ENCODE measurements at regions not wholly inside any gene's neighbourhood (a gene's known extent, or its start where the extent isn't known, plus 50 kb on each side); places are given as distances from the start of the nearest gene placed in this dataset.
A peak's percentile ranks its signal among the peaks of the same experiment; 100 is the strongest.

DNA sequence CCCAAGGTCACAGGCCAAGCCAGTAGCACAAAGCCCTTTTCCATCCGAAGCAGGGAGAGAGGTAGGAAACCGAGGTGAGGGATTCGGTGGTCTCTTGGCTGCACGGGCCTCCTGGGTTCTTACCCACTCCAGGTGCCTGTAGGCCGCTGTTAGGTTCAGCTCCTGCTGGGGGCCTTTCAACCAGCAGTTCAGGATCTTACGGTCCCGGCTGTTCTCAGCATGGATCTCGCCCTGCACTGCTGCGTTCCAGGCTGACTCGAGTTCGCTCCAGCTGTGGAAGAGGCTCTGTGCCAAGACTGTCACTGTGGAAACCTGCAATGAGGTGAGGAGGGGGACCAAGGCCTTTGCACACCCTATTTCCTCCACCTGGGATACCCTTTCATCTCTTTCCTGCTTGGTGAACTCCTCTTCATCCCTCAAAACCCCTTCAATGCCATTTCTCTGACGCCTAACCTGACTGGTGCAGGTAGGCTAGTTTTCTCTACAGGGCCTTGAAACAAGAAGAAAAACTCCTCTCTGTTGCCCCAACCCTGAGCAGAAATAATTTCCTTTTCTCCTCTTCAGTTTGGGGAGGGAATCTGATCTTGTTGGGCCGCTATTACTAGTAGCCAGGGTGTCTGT, 103.6 kb downstream of the RMI2 start:
- no peak for ATAC-seq (ENCODE audit: low FRiP score in 2 of 2)

DNA sequence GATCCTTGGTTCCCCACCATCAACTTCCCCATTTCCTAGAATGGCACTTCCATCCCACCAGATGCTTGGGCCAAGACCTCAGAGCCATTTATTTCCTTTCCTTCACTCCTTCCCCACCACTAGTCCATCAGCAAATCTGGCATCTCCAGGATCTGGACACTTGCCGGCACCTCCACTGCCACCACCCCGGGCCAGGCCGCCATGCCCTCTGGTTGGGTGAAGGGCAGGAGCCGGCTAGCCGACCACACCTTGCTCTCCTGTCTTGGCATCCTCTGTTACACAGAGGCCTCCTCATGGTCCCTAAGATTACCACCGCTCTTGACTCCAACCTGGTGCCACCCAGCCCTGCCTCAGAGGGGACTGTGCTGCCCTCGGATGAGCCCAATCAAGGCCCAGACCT, 104.5 kb downstream of the RMI2 start:
- no peak for ATAC-seq (ENCODE audit: low FRiP score in 2 of 2)
- Histone ChIP-seq H3K4me1 (no peaks in the 10 kb centered on the region), H3K27ac (no peak overlapping the region), H3K36me3 (no peaks in the 10 kb centered on the region), H3K4me3 (no peak overlapping the region), H3K9me3 (no peaks in the 10 kb centered on the region), H3K27me3 (no peaks in the 10 kb centered on the region)
- 91 to 100% methylated on average over 7 of the region's 7 CpGs for WGBS, 2 donors
- no peak for TF ChIP-seq POLR2AphosphoS5 (IDR thresholded peaks at IDR 0.05)
- no peak for TF ChIP-seq POLR2A (IDR thresholded peaks at IDR 0.05)
- TF ChIP-seq EP300 (IDR thresholded peaks at IDR 0.05) = no peak
- TF ChIP-seq, protein P1, sequence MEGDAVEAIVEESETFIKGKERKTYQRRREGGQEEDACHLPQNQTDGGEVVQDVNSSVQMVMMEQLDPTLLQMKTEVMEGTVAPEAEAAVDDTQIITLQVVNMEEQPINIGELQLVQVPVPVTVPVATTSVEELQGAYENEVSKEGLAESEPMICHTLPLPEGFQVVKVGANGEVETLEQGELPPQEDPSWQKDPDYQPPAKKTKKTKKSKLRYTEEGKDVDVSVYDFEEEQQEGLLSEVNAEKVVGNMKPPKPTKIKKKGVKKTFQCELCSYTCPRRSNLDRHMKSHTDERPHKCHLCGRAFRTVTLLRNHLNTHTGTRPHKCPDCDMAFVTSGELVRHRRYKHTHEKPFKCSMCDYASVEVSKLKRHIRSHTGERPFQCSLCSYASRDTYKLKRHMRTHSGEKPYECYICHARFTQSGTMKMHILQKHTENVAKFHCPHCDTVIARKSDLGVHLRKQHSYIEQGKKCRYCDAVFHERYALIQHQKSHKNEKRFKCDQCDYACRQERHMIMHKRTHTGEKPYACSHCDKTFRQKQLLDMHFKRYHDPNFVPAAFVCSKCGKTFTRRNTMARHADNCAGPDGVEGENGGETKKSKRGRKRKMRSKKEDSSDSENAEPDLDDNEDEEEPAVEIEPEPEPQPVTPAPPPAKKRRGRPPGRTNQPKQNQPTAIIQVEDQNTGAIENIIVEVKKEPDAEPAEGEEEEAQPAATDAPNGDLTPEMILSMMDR (IDR thresholded peaks at IDR 0.05) = no peak
- DNase-seq = peak in 1 of 2 donors; percentile 45

More for the DNA sequence above, 103.6 kb downstream of the RMI2 start:
- no peaks in the 10 kb centered on the region for H3K4me1 ChIP-seq
- TF ChIP-seq EP300 (IDR thresholded peaks at IDR 0.05) (no peak), POLR2A (IDR thresholded peaks at IDR 0.05) (no peak), POLR2AphosphoS5 (IDR thresholded peaks at IDR 0.05) (no peak)
- TF ChIP-seq, protein P1 (IDR thresholded peaks at IDR 0.05) = no peak
- WGBS, 2 donors = 80 to 88% methylated on average over 10 to 13 of the region's 13 CpGs
- no peak for DNase-seq
- no peaks in the 10 kb centered on the region for H3K9me3 ChIP-seq
- no peak overlapping the region for H3K27ac ChIP-seq
- no peaks in the 10 kb centered on the region for H3K36me3 ChIP-seq
- no peaks in the 10 kb centered on the region for H3K27me3 ChIP-seq
- H3K4me3 ChIP-seq = no peak overlapping the region

DNA sequence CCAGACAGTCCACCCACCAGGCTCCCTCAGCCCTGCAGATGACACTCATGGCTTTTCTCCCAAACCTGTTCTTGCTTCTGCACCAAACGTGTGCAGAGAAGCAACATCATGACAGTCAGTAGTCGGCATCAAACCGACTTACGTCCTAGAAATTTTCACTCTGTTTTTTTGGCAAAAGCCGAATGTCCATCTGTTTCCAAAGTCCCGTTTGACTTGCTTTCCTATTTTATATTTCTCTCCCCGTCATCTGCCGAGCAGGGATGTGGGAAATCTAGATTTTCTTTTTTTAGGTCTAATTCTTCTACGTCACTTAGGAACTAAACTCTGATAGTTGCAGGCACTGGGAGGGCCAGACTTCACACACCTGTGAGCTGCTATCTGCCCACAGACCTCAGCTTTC, 104.9 kb downstream of the RMI2 start:
- ATAC-seq (ENCODE audit: low FRiP score in 2 of 2) = no peak
- no peaks in the 10 kb centered on the region for H3K36me3 ChIP-seq
- H3K27me3 ChIP-seq = no peaks in the 10 kb centered on the region
- DNase-seq = no peak
- no peak overlapping the region for H3K27ac ChIP-seq
- H3K9me3 ChIP-seq = no peaks in the 10 kb centered on the region
- H3K4me3 ChIP-seq = no peak overlapping the region
- TF ChIP-seq, protein P1 (IDR thresholded peaks at IDR 0.05) = no peak
- TF ChIP-seq POLR2A (IDR thresholded peaks at IDR 0.05) (no peak), POLR2AphosphoS5 (IDR thresholded peaks at IDR 0.05) (no peak), EP300 (IDR thresholded peaks at IDR 0.05) (no peak)
- WGBS, 2 donors = 94 to 95% methylated on average over 9 of the region's 9 CpGs
- H3K4me1 ChIP-seq = no peaks in the 10 kb centered on the region

DNA sequence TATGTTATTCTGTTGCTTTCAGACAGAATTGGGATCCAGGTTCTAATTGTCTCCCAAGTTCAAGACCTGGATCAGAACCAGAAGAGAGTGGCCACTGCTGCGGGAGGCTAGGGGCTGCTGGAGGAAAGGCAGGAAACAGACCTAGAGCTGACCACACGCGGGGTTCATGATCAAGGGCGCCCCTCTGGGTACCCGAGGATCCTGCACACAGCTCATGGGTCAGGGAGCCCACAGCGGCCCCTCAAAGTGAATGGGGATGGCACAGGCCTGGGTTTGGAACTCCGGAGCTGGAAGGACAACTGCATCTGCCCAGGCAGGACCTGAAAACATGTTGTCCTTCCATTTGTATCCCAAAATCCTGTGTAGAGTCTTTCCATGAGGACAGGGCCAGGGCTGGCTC, 107.0 kb downstream of the RMI2 start:
- TF ChIP-seq POLR2A (IDR thresholded peaks at IDR 0.05) (no peak), POLR2AphosphoS5 (IDR thresholded peaks at IDR 0.05) (no peak), EP300 (IDR thresholded peaks at IDR 0.05) (no peak)
- TF ChIP-seq, protein P1 (IDR thresholded peaks at IDR 0.05) = no peak
- no peak for ATAC-seq (ENCODE audit: low FRiP score in 2 of 2)
- H3K9me3 ChIP-seq = no peaks in the 10 kb centered on the region
- H3K4me3 ChIP-seq = no peak overlapping the region
- no peaks in the 10 kb centered on the region for H3K27me3 ChIP-seq
- H3K27ac ChIP-seq = no peak overlapping the region
- H3K36me3 ChIP-seq = no peaks in the 10 kb centered on the region
- DNase-seq = no peak
- no peaks in the 10 kb centered on the region for H3K4me1 ChIP-seq
- 78 to 93% methylated on average over 5 to 7 of the region's 7 CpGs for WGBS, 2 donors

DNA sequence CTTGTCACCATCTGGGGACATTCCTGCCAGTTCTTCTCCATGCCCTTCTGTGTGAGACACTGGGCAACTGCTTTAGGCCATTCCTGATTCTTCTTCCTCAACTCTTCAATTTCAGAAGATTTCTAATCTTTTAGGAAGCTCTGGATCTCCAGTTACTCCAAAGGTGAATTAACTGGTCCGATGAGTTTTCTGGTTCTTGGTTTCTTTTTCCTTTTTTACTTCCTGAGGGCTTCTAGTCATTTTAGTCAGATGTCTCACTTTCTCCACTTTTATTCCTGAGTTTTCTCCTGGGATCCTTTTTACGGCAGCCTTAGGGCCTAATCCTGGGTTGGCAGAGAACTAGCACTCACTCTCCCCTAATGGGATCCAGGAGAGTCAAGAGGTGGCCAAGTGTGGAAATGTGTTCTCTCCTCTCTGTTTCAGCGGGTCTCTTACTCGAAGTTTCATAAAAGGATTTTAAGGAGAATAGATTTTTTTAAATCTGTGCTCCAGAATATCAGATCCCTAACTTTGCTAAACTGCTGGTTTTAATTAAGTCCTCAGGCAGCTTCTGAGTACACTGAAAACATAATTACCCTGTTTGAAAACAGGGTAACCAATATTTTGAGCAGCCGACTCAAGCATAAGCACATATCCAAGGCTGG, 107.6 kb downstream of the RMI2 start:
- TF ChIP-seq EP300 (IDR thresholded peaks at IDR 0.05) (no peak), POLR2AphosphoS5 (IDR thresholded peaks at IDR 0.05) (no peak)
- 62 to 65% methylated on average over 5 of the region's 5 CpGs for WGBS, 2 donors
- H3K27ac ChIP-seq = no peak overlapping the region
- H3K9me3 ChIP-seq = no peaks in the 10 kb centered on the region
- DNase-seq = no peak
- no peaks in the 10 kb centered on the region for H3K27me3 ChIP-seq
- H3K4me1 ChIP-seq = no peaks in the 10 kb centered on the region
- no peak for ATAC-seq (ENCODE audit: low FRiP score in 2 of 2)
- H3K4me3 ChIP-seq = no peak overlapping the region
- no peaks in the 10 kb centered on the region for H3K36me3 ChIP-seq
